AG09319 (cell line): ENCODE measurements at regions not wholly inside any gene's neighbourhood (a gene's known extent, or its start where the extent isn't known, plus 50 kb on each side); places are given as distances from the start of the nearest gene placed in this dataset.
"Not testable (repeated sequence)": the region's sequence is repeated elsewhere in the genome, so short reads cannot be mapped to it uniquely, and the experiment has no call there.

ENCODE experiments used
- DNase-seq: peaks from one replicate; pipeline ENCODE4 v3.0.0-alpha.2; 2010; ENCODE audit warnings: low read depth; ENCODE audit errors: extremely low read depth
- CTCF ChIP-seq: IDR thresholded peaks from 2 replicates; pipeline ENCODE4 v1.5.1; 2011; ENCODE audit warnings: low read depth, mild to moderate bottlenecking, inconsistent platforms, low read length, moderate library complexity

GRCh38 chr6:40671694-40672050 lies 84.5 kb upstream of the LRFN2 start:
- no peak for TF ChIP-seq CTCF
- DNase-seq = no peak

- no peak for TF ChIP-seq CTCF
- DNase-seq = no peak
Measured at GRCh38 chr6:40671001-40671693, 84.0 kb upstream of the LRFN2 start.

- DNase-seq = no peak
- TF ChIP-seq CTCF = no peak
Measured at GRCh38 chr6:40669343-40669742, 82.2 kb upstream of the LRFN2 start.

- no peak for TF ChIP-seq CTCF
- no peak for DNase-seq
Measured at GRCh38 chr6:40668203-40668602, 81.0 kb upstream of the LRFN2 start.

- TF ChIP-seq CTCF = no peak
Measured at GRCh38 chr6:40666530-40666929, 79.4 kb upstream of the LRFN2 start.

GRCh38 chr6:40661726-40662125 lies 74.6 kb upstream of the LRFN2 start:
- DNase-seq = no peak

More at GRCh38 chr6:40666530-40666929, 79.4 kb upstream of the LRFN2 start:
- no peak for DNase-seq

GRCh38 chr6:40656772-40657171 lies 69.6 kb upstream of the LRFN2 start:
- not testable (repeated sequence) for DNase-seq

More at GRCh38 chr6:40661726-40662125, 74.6 kb upstream of the LRFN2 start:
- no peak for TF ChIP-seq CTCF

- no peak for DNase-seq
- TF ChIP-seq CTCF = no peak
Measured at GRCh38 chr6:40654828-40655227, 67.7 kb upstream of the LRFN2 start.
